ENCODE measurements at regions not wholly inside any gene's neighbourhood (a gene's known extent, or its start where the extent isn't known, plus 50 kb on each side); places are given as distances from the start of the nearest gene placed in this dataset.

DNA sequence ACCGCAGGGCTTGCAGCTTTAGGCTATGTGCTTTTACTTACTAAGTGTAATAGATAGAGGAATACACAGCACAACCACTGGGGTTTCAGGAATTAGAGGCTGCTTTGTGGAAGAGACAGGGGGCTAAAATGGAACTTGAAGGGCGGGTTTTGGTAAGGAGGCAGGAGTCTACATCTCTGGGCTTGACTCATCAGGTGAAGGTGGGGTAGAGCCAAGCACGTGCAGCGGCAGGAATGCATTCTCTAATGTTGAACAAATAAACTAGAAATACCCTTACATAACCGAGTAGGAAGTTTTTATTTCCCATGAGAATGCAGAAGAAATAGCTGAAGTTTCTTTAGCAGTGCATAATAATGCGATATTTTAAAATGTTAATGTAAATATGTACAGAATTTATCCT is 673.8 kb upstream of the SALL3 start:
- H3K4me1 ChIP-seq (ENCODE audit: control insufficient read depth in 1 of 2, insufficient read depth in 2 of 2, low read length in 2 of 2), result no peaks in the 10 kb centered on the region
- no peak overlapping the region for H3K27ac ChIP-seq (ENCODE audit: low read depth in 1 of 2, low read length in 2 of 2)
- H3K4me3 Mint-ChIP-seq, result no peak overlapping the region
- intact Hi-C loops (cut with micrococcal nuclease), result no loop called here
- H3K79me2 ChIP-seq (ENCODE audit: insufficient read depth, low read length), result no peaks in the 10 kb centered on the region
- H3K27me3 Mint-ChIP-seq (ENCODE audit: low read depth in 3 of 3), result peaks cover 0 to under 1% (median 0%) of the 10 kb centered on the region in 3 donors
- no peak overlapping the region for H3K9ac ChIP-seq (ENCODE audit: insufficient read depth, low read length, poor library complexity, severe bottlenecking)
- H3K4me1 Mint-ChIP-seq, result no peaks in the 10 kb centered on the region
- H3K27ac Mint-ChIP-seq, result no peak overlapping the region
- H3K36me3 ChIP-seq (replicated peaks in 1 of 2; ENCODE audit: control insufficient read depth in 1 of 2, insufficient read depth in 2 of 2, low read length in 2 of 2), result no peaks in the 10 kb centered on the region
- no CpG with 5 or more reads among the region's 6 CpGs for whole genome bisulfite sequencing (ENCODE audit: insufficient coverage)
- no peaks in the 10 kb centered on the region for H3K27me3 ChIP-seq (ENCODE audit: control insufficient read depth in 2 of 2, insufficient read depth in 2 of 2, low read length in 2 of 2)
- H4K20me1 ChIP-seq (ENCODE audit: insufficient read depth, low read length), result no peaks in the 10 kb centered on the region
- no peak overlapping the region for H2AFZ ChIP-seq (ENCODE audit: insufficient read depth, low read depth, low read length, poor library complexity, severe bottlenecking)
- DNase-seq, result no peak
- no peak overlapping the region for H3K4me3 ChIP-seq (replicated peaks in 1 of 3; ENCODE audit: low read depth in 2 of 3, low read length in 3 of 3)
- no peak overlapping the region for H3K4me2 ChIP-seq (replicated peaks; ENCODE audit: extremely low read depth, low read length, poor library complexity, severe bottlenecking)
- no peaks in the 10 kb centered on the region for H3K9me3 ChIP-seq (replicated peaks in 1 of 2; ENCODE audit: control insufficient read depth in 1 of 2, insufficient read depth in 1 of 2, low read length in 2 of 2)
- no peak for TF ChIP-seq CTCF (IDR thresholded peaks at IDR 0.05)
- H3K36me3 Mint-ChIP-seq, result no peaks in the 10 kb centered on the region
- peaks cover 0 to 4% (median 0%) of the 10 kb centered on the region in 7 donors for H3K9me3 Mint-ChIP-seq

- Mint-ChIP-seq H3K4me1 (no peaks in the 10 kb centered on the region), H3K9me3 (peaks cover 0 to 12% (median 4%) of the 10 kb centered on the region in 7 donors), H3K36me3 (no peaks in the 10 kb centered on the region), H3K4me3 (no peak overlapping the region), H3K27me3 (ENCODE audit: low read depth in 3 of 3) (peaks cover 0 to 7% (median 0%) of the 10 kb centered on the region in 3 donors), H3K27ac (no peak overlapping the region)
- no peak for DNase-seq
- no peak for TF ChIP-seq CTCF (IDR thresholded peaks at IDR 0.05)
- Histone ChIP-seq H3K27me3 (ENCODE audit: control insufficient read depth in 2 of 2, insufficient read depth in 2 of 2, low read length in 2 of 2) (no peaks in the 10 kb centered on the region), H3K4me3 (replicated peaks in 1 of 3; ENCODE audit: low read depth in 2 of 3, low read length in 3 of 3) (no peak overlapping the region), H3K9ac (ENCODE audit: insufficient read depth, low read length, poor library complexity, severe bottlenecking) (no peak overlapping the region), H3K27ac (ENCODE audit: low read depth in 1 of 2, low read length in 2 of 2) (no peak overlapping the region), H3K79me2 (ENCODE audit: insufficient read depth, low read length) (no peaks in the 10 kb centered on the region), H3K9me3 (replicated peaks in 1 of 2; ENCODE audit: control insufficient read depth in 1 of 2, insufficient read depth in 1 of 2, low read length in 2 of 2) (no peaks in the 10 kb centered on the region), H3K4me1 (ENCODE audit: control insufficient read depth in 1 of 2, insufficient read depth in 2 of 2, low read length in 2 of 2) (no peaks in the 10 kb centered on the region), H2AFZ (ENCODE audit: insufficient read depth, low read depth, low read length, poor library complexity, severe bottlenecking) (no peak overlapping the region), H3K4me2 (replicated peaks; ENCODE audit: extremely low read depth, low read length, poor library complexity, severe bottlenecking) (no peak overlapping the region), H4K20me1 (ENCODE audit: insufficient read depth, low read length) (no peaks in the 10 kb centered on the region), H3K36me3 (replicated peaks in 1 of 2; ENCODE audit: control insufficient read depth in 1 of 2, insufficient read depth in 2 of 2, low read length in 2 of 2) (no peaks in the 10 kb centered on the region)
- intact Hi-C loops (cut with micrococcal nuclease), result no loop called here
- WGBS (ENCODE audit: insufficient coverage), result 79% methylated on average over 39 of the region's 42 CpGs
Measured at GRCh38 chr18:78309307-78309706, 670.3 kb upstream of the SALL3 start.
